ENCODE measurements at regions not wholly inside any gene's neighbourhood (a gene's known extent, or its start where the extent isn't known, plus 50 kb on each side); places are given as distances from the start of the nearest gene placed in this dataset.
"Not testable (repeated sequence)": the region's sequence is repeated elsewhere in the genome, so short reads cannot be mapped to it uniquely, and the experiment has no call there.

DNA sequence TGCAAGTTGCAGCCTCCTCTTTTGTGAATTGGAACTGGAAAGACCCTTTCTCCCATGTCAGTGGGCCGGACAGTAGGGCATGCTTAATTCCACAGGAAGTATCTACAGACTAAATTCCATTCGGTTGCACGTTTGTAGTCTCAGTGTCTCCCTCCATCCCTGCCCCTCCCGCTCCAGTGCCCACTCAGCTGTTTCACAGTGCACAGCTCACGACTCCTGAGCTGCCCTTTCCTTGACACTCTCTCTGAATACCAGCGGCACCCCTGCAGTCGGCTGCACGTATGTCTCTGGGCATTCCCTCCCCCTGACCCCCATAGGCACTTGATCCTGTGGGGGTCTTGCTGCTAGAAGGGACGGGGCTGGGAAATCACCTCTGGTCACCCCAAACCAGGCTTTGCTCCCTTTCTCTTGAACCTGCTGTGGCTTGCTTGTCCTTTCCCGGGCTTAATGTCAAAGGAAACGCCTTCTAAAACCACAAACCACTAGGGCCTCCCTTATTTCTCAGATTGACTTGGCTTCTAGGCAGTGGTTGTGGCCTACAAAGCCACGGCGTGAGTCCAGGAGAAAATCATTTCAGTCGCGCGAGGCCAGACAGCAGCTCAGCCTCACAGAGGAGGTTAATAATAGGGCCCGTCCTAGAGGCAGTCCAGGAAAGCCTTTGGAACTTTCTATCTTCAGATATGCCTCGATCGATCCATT, 365.3 kb upstream of the PROX1 start:
- Histone ChIP-seq H4K20me1 (ENCODE audit: insufficient read depth, poor library complexity, severe bottlenecking) (no peaks in the 10 kb centered on the region), H3K36me3 (replicated peaks; ENCODE audit: insufficient read depth, low read depth) (no peaks in the 10 kb centered on the region), H2AFZ (no peak overlapping the region), H3K4me2 (no peak overlapping the region), H3K79me2 (no peaks in the 10 kb centered on the region), H3K4me3 (no peak overlapping the region), H3K27ac (no peak overlapping the region), H3K9me3 (ENCODE audit: low read depth) (no peaks in the 10 kb centered on the region), H3K27me3 (no peaks in the 10 kb centered on the region), H3K4me1 (ENCODE audit: insufficient read depth) (no peaks in the 10 kb centered on the region), H3K9me2 (replicated peaks; ENCODE audit: insufficient read depth) (no peaks in the 10 kb centered on the region)
- no peak for TF ChIP-seq EZH2phosphoT487 (IDR thresholded peaks at IDR 0.05; ENCODE audit: low read depth, severe bottlenecking, unreplicated experiment)
- TF ChIP-seq, protein P1, sequence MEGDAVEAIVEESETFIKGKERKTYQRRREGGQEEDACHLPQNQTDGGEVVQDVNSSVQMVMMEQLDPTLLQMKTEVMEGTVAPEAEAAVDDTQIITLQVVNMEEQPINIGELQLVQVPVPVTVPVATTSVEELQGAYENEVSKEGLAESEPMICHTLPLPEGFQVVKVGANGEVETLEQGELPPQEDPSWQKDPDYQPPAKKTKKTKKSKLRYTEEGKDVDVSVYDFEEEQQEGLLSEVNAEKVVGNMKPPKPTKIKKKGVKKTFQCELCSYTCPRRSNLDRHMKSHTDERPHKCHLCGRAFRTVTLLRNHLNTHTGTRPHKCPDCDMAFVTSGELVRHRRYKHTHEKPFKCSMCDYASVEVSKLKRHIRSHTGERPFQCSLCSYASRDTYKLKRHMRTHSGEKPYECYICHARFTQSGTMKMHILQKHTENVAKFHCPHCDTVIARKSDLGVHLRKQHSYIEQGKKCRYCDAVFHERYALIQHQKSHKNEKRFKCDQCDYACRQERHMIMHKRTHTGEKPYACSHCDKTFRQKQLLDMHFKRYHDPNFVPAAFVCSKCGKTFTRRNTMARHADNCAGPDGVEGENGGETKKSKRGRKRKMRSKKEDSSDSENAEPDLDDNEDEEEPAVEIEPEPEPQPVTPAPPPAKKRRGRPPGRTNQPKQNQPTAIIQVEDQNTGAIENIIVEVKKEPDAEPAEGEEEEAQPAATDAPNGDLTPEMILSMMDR (IDR thresholded peaks at IDR 0.05; ENCODE audit: poor library complexity), result no peak
- no peak for TF ChIP-seq EZH2 (IDR thresholded peaks at IDR 0.05; ENCODE audit: borderline replicate concordance)
- DNase-seq (ENCODE audit: low spot score), result no peak
- WGBS (ENCODE audit: low lambda C conversion rate, missing lambda C conversion rate), result 78% methylated on average over 19 of the region's 19 CpGs

DNA sequence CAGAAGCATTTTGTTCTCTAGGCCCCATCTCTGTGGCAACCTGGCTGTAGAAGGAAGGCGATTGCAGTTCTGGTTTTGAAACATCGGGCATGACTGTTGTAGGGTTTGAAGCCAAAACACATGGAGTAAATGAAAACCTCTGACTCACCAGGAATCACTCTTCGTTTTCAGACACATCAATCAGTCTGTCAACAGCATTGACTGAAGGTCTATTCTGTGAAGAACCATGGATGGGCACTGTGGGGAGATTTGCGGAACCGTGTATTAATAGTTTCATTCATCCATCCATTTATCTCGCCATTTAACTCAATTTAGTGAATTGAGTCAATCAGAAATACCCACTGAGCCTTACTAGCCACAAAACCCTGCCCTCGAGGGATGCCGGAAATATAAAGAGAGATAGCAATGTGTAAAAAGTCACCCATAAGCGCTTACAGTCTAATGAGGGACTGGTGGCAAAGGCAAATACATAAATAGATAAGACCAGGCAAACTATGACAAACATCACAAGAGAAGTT, 364.6 kb upstream of the PROX1 start:
- Histone ChIP-seq H2AFZ (no peak overlapping the region), H3K9me3 (ENCODE audit: low read depth) (no peaks in the 10 kb centered on the region), H3K36me3 (replicated peaks; ENCODE audit: insufficient read depth, low read depth) (no peaks in the 10 kb centered on the region), H3K9me2 (replicated peaks; ENCODE audit: insufficient read depth) (no peaks in the 10 kb centered on the region), H3K4me1 (ENCODE audit: insufficient read depth) (no peaks in the 10 kb centered on the region), H3K27me3 (no peaks in the 10 kb centered on the region), H3K4me2 (no peak overlapping the region), H3K27ac (no peak overlapping the region), H3K4me3 (no peak overlapping the region), H4K20me1 (ENCODE audit: insufficient read depth, poor library complexity, severe bottlenecking) (no peaks in the 10 kb centered on the region), H3K79me2 (no peaks in the 10 kb centered on the region)
- DNase-seq (ENCODE audit: low spot score), result no peak
- TF ChIP-seq EZH2 (IDR thresholded peaks at IDR 0.05; ENCODE audit: borderline replicate concordance) (no peak), EZH2phosphoT487 (IDR thresholded peaks at IDR 0.05; ENCODE audit: low read depth, severe bottlenecking, unreplicated experiment) (no peak)
- TF ChIP-seq, protein P1 (IDR thresholded peaks at IDR 0.05; ENCODE audit: poor library complexity), result no peak
- 76% methylated on average over 9 of the region's 9 CpGs for WGBS (ENCODE audit: low lambda C conversion rate, missing lambda C conversion rate)

- Histone ChIP-seq H3K27ac (no peak overlapping the region), H3K27me3 (no peaks in the 10 kb centered on the region), H3K36me3 (replicated peaks; ENCODE audit: insufficient read depth, low read depth) (no peaks in the 10 kb centered on the region), H3K4me2 (no peak overlapping the region), H3K79me2 (no peaks in the 10 kb centered on the region), H4K20me1 (ENCODE audit: insufficient read depth, poor library complexity, severe bottlenecking) (no peaks in the 10 kb centered on the region), H3K9me2 (replicated peaks; ENCODE audit: insufficient read depth) (no peaks in the 10 kb centered on the region), H3K9me3 (ENCODE audit: low read depth) (no peaks in the 10 kb centered on the region), H2AFZ (no peak overlapping the region), H3K4me1 (ENCODE audit: insufficient read depth) (no peaks in the 10 kb centered on the region), H3K4me3 (no peak overlapping the region)
- no peak for TF ChIP-seq EZH2 (IDR thresholded peaks at IDR 0.05; ENCODE audit: borderline replicate concordance)
- TF ChIP-seq, protein P1 (IDR thresholded peaks at IDR 0.05; ENCODE audit: poor library complexity), result no peak
- DNase-seq (ENCODE audit: low spot score), result no peak
- 69% methylated on average over 4 of the region's 4 CpGs for WGBS (ENCODE audit: low lambda C conversion rate, missing lambda C conversion rate)
Measured at GRCh38 chr1:213623862-213624261, 363.9 kb upstream of the PROX1 start.

GRCh38 chr1:213636778-213637177, 351.0 kb upstream of the PROX1 start:
- not testable (repeated sequence) for H3K4me3 ChIP-seq; H3K36me3 ChIP-seq (replicated peaks; ENCODE audit: insufficient read depth, low read depth); H3K9me3 ChIP-seq (ENCODE audit: low read depth)

More at GRCh38 chr1:213636778-213637177, 351.0 kb upstream of the PROX1 start:
- H3K27me3 ChIP-seq; H3K4me2 ChIP-seq; H3K4me1 ChIP-seq (ENCODE audit: insufficient read depth); H4K20me1 ChIP-seq (ENCODE audit: insufficient read depth, poor library complexity, severe bottlenecking); H3K27ac ChIP-seq; H3K9me2 ChIP-seq (replicated peaks; ENCODE audit: insufficient read depth); H2AFZ ChIP-seq; H3K79me2 ChIP-seq; DNase-seq (ENCODE audit: low spot score): not testable (repeated sequence)

Data from hepatocyte (in vitro differentiated cells).